ENCODE measurements at regions not wholly inside any gene's neighbourhood (a gene's known extent, or its start where the extent isn't known, plus 50 kb on each side); places are given as distances from the start of the nearest gene placed in this dataset.

- no peak for DNase-seq
Measured at GRCh38 chr2:64344999-64345576, 108.9 kb upstream of the LGALSL start.

- DNase-seq = no peak
Measured at GRCh38 chr2:64345998-64346397, 108.0 kb upstream of the LGALSL start.

- DNase-seq = no peak
Measured at GRCh38 chr2:64348386-64349130, 105.4 kb upstream of the LGALSL start.

GRCh38 chr2:64349131-64349530 is 104.8 kb upstream of the LGALSL start:
- DNase-seq = no peak

- no peak for DNase-seq
Measured at GRCh38 chr2:64350996-64351395, 103.0 kb upstream of the LGALSL start.

- no peak for DNase-seq
Measured at GRCh38 chr2:64352292-64352691, 101.7 kb upstream of the LGALSL start.

- DNase-seq = no peak
Measured at GRCh38 chr2:64354857-64355680, 98.9 kb upstream of the LGALSL start.

GRCh38 chr2:64356906-64357305 is 97.1 kb upstream of the LGALSL start:
- DNase-seq = no peak

- DNase-seq = no peak
Measured at GRCh38 chr2:64359171-64359891, 94.6 kb upstream of the LGALSL start.

GRCh38 chr2:64359892-64360657 is 93.9 kb upstream of the LGALSL start:
- no peak for DNase-seq

GRCh38 chr2:64361151-64361938 is 92.6 kb upstream of the LGALSL start:
- DNase-seq = no peak

GRCh38 chr2:64362562-64363026 is 91.4 kb upstream of the LGALSL start:
- DNase-seq = no peak

GRCh38 chr2:64363140-64363539 is 90.8 kb upstream of the LGALSL start:
- no peak for DNase-seq

GRCh38 chr2:64363848-64364247 is 90.1 kb upstream of the LGALSL start:
- DNase-seq = no peak

- DNase-seq = no peak
Measured at GRCh38 chr2:64367444-64368232, 86.3 kb upstream of the LGALSL start.

- DNase-seq = no peak
Measured at GRCh38 chr2:64369706-64370105, 84.3 kb upstream of the LGALSL start.

GRCh38 chr2:64371727-64372126 is 82.2 kb upstream of the LGALSL start:
- no peak for DNase-seq

- DNase-seq = no peak
Measured at GRCh38 chr2:64374686-64375085, 79.3 kb upstream of the LGALSL start.

GRCh38 chr2:64376926-64377325 is 77.0 kb upstream of the LGALSL start:
- DNase-seq = no peak

- DNase-seq = no peak
Measured at GRCh38 chr2:64379186-64379585, 74.8 kb upstream of the LGALSL start.

Measured in NCI-H345 (cell line).